ENCODE measurements at regions not wholly inside any gene's neighbourhood (a gene's known extent, or its start where the extent isn't known, plus 50 kb on each side); places are given as distances from the start of the nearest gene placed in this dataset.

DNA sequence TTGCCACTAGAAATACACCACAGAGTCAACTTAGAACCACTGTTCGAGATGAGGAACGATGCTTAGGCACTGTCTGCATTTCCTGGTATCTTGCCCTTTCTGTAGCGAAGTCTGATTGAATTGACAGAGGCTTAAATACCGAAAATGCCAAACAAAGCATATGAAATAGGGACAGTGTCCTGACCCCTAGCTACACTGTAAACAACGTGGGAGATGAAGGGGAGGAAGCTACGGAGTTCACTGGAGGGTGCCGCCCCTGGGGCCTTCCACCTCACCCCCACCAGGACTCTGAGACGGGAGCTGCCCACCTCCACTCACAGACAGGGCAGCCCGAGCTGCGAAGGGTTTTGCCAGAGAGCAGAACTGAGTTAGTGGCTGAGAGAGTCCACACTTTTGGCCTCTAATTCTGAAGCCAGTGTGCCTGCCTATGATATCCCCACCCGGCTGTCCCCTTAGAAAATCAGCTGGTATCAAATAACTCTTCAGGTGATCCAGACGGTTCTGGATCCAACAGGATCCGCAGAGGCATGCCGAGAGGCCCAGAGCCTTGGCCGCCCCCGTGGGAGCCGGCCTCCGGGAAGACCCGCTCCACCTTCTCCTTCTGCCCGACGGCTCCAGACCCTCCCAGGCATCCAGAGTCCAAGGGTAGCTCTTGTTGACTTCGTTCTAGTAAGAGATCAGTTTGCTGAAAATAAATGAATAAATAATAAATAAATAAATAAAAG lies 230.7 kb upstream of the DIO3 start:
- Histone ChIP-seq H3K4me1 (ENCODE audit: control insufficient read depth, insufficient read depth, low read length) (peaks cover 2% of the 10 kb centered on the region), H3K27ac (ENCODE audit: low read length) (no peak overlapping the region), H3K36me3 (ENCODE audit: control insufficient read depth in 2 of 2, insufficient read depth in 2 of 2, low read length in 2 of 2) (no peaks in the 10 kb centered on the region), H3K9ac (ENCODE audit: low read length in 2 of 2) (no peak overlapping the region), H3K27me3 (ENCODE audit: control insufficient read depth in 1 of 2, insufficient read depth in 2 of 2, low read length in 2 of 2) (no peaks in the 10 kb centered on the region), H3K4me3 (ENCODE audit: low read length in 2 of 2) (no peak overlapping the region), H3K9me3 (ENCODE audit: control insufficient read depth in 2 of 2, low read length in 2 of 2) (no peaks in the 10 kb centered on the region)

DNA sequence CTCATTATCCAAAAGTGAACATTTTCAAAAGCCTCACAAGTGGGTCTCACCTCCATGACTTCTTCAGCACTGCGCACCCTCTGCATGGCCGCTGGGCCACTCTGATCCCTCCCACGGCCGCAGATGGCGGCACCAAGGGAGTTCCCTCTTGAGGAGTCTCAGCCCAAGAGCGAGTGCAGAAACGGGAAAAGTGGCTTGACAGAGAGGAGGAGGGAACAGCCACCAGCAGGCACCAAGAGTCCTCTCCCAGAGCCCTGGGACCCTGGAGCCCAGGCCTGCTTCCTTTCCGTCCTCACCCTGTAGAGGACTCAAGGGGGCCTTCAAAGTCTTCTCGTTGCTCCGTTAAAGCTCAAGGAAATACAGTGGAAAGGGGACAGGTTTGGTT lies 230.2 kb upstream of the DIO3 start:
- Histone ChIP-seq H3K36me3 (ENCODE audit: control insufficient read depth in 2 of 2, insufficient read depth in 2 of 2, low read length in 2 of 2) (no peaks in the 10 kb centered on the region), H3K27ac (ENCODE audit: low read length) (no peak overlapping the region), H3K27me3 (ENCODE audit: control insufficient read depth in 1 of 2, insufficient read depth in 2 of 2, low read length in 2 of 2) (no peaks in the 10 kb centered on the region), H3K9ac (ENCODE audit: low read length in 2 of 2) (no peak overlapping the region), H3K4me1 (ENCODE audit: control insufficient read depth, insufficient read depth, low read length) (peaks cover 2% of the 10 kb centered on the region), H3K4me3 (ENCODE audit: low read length in 2 of 2) (no peak overlapping the region), H3K9me3 (ENCODE audit: control insufficient read depth in 2 of 2, low read length in 2 of 2) (no peaks in the 10 kb centered on the region)

DNA sequence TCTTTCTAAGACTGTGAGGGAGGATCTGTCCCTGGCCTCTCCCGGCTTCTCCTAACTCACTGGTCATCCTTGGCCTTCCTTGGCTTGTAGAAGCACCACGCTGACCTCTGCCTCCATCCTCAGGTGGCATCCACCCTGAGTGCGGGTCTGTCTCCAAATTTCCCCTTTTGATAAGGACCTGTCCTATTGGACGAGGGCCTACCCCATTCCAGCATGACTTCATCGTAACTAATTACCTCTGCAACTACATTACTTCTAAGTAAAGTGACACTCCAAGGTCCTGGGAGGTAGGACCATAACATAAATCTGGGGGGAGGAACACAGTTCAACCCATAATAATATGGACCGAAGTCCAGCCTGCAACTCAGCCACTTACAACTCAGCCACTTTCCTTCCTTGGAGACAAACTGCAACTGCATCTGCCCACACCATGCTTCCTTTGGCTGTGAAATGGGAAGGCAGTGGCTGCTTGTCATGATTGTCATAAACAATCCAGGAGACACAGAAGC lies 229.6 kb upstream of the DIO3 start:
- no peaks in the 10 kb centered on the region for H3K27me3 ChIP-seq (ENCODE audit: control insufficient read depth in 1 of 2, insufficient read depth in 2 of 2, low read length in 2 of 2)
- no peak overlapping the region for H3K4me3 ChIP-seq (ENCODE audit: low read length in 2 of 2)
- H3K27ac ChIP-seq (ENCODE audit: low read length) = no peak overlapping the region
- peaks cover 2% of the 10 kb centered on the region for H3K4me1 ChIP-seq (ENCODE audit: control insufficient read depth, insufficient read depth, low read length)
- H3K9ac ChIP-seq (ENCODE audit: low read length in 2 of 2) = no peak overlapping the region
- H3K36me3 ChIP-seq (ENCODE audit: control insufficient read depth in 2 of 2, insufficient read depth in 2 of 2, low read length in 2 of 2) = no peaks in the 10 kb centered on the region
- no peaks in the 10 kb centered on the region for H3K9me3 ChIP-seq (ENCODE audit: control insufficient read depth in 2 of 2, low read length in 2 of 2)

DNA sequence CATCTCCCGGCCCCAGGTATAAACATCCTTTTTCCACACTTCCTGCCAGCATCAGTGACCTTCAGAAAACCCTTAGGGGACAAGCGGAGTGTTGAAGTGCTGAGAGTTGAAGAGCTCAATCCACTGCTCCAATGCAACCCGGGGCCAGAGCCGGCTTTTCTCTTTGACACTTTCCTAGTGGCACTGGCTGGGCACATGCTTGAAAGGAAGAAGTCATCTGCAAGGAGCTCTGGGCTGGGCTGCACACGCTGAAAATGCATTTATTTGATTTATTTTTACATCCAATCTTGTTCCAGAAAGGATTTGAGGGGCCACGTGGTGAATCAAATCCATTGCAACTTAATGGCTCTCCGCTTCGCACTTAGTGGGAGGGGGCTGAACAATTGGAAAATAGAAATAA lies 229.0 kb upstream of the DIO3 start:
- Histone ChIP-seq H3K4me3 (ENCODE audit: low read length in 2 of 2) (no peak overlapping the region), H3K36me3 (ENCODE audit: control insufficient read depth in 2 of 2, insufficient read depth in 2 of 2, low read length in 2 of 2) (no peaks in the 10 kb centered on the region), H3K27me3 (ENCODE audit: control insufficient read depth in 1 of 2, insufficient read depth in 2 of 2, low read length in 2 of 2) (no peaks in the 10 kb centered on the region), H3K4me1 (ENCODE audit: control insufficient read depth, insufficient read depth, low read length) (peaks cover 2% of the 10 kb centered on the region), H3K9me3 (ENCODE audit: control insufficient read depth in 2 of 2, low read length in 2 of 2) (no peaks in the 10 kb centered on the region), H3K9ac (ENCODE audit: low read length in 2 of 2) (no peak overlapping the region), H3K27ac (ENCODE audit: low read length) (no peak overlapping the region)

DNA sequence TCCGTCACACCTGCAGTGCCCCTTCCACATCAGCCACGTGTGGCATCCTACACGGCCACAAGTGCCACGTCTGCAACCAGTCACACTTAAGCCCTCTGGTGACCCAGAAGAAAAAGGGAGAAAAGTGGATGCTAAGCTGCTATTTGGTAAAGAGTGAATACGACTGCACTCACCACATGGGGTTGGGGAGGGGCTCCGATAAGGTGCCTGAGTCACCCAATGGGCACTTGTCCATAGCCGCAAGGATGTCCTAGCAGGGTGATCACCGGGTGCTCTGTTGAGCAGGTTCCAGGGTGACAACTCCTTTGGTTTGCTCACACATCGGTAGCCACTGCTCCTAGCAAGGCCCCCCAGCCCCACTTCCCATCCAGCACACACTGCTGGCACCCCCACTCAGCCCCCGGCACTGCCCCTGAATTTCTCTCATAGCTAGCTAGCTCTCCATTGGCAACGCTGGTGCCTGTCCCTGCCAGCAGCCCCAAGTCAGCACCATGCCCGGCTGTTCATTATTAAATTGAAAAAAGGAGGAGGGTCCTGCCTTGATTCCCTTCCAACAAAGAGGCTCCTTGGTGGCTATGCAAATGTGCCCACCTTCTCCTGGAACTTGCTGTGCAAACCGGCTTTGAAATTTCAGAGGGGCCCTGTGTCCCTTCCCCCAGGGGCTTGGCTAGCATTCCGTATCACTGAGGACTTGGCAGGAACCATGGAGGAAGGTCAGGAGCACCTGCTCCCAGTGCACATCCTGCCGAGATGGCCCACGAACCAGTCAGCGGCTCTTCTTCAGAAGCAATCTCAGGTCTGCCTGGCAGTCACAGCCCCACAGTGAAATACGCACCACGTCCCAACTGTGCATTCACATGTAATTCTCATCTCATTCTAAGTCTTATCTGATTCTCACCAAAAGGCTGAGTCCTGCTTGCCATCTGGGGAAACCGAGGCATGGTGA lies 227.7 kb upstream of the DIO3 start:
- no peak overlapping the region for H3K4me3 ChIP-seq (ENCODE audit: low read length in 2 of 2)
- H3K9ac ChIP-seq (ENCODE audit: low read length in 2 of 2) = no peak overlapping the region
- H3K4me1 ChIP-seq (ENCODE audit: control insufficient read depth, insufficient read depth, low read length) = peaks cover 2% of the 10 kb centered on the region
- H3K27ac ChIP-seq (ENCODE audit: low read length) = no peak overlapping the region
- H3K27me3 ChIP-seq (ENCODE audit: control insufficient read depth in 1 of 2, insufficient read depth in 2 of 2, low read length in 2 of 2) = no peaks in the 10 kb centered on the region
- H3K9me3 ChIP-seq (ENCODE audit: control insufficient read depth in 2 of 2, low read length in 2 of 2) = no peaks in the 10 kb centered on the region
- no peaks in the 10 kb centered on the region for H3K36me3 ChIP-seq (ENCODE audit: control insufficient read depth in 2 of 2, insufficient read depth in 2 of 2, low read length in 2 of 2)

DNA sequence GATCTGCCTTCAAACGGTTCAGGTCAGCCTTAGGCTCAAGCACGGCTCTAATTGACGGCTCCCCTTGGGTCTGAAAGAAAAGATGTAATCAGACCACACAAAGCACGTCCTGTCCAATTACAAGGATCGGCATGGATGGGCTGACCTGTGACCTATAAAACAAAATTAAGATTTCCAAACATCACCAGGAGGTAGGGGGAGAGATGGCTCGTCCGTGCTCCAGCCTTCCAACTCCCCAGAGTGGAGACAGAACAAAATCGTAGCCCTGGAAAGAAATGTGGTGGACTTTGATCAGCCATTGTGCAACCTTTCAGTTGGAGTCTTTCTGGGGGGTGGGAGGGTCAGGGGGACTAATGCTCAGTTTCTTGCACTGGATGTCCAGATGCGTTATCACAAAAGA lies 226.6 kb upstream of the DIO3 start:
- Histone ChIP-seq H3K27me3 (ENCODE audit: control insufficient read depth in 1 of 2, insufficient read depth in 2 of 2, low read length in 2 of 2) (peaks cover 0 to 2% of the 10 kb centered on the region in 2 donors), H3K4me3 (ENCODE audit: low read length in 2 of 2) (no peak overlapping the region), H3K36me3 (ENCODE audit: control insufficient read depth in 2 of 2, insufficient read depth in 2 of 2, low read length in 2 of 2) (no peaks in the 10 kb centered on the region), H3K9ac (ENCODE audit: low read length in 2 of 2) (no peak overlapping the region), H3K27ac (ENCODE audit: low read length) (no peak overlapping the region), H3K4me1 (ENCODE audit: control insufficient read depth, insufficient read depth, low read length) (peaks cover 2% of the 10 kb centered on the region), H3K9me3 (ENCODE audit: control insufficient read depth in 2 of 2, low read length in 2 of 2) (no peaks in the 10 kb centered on the region)

DNA sequence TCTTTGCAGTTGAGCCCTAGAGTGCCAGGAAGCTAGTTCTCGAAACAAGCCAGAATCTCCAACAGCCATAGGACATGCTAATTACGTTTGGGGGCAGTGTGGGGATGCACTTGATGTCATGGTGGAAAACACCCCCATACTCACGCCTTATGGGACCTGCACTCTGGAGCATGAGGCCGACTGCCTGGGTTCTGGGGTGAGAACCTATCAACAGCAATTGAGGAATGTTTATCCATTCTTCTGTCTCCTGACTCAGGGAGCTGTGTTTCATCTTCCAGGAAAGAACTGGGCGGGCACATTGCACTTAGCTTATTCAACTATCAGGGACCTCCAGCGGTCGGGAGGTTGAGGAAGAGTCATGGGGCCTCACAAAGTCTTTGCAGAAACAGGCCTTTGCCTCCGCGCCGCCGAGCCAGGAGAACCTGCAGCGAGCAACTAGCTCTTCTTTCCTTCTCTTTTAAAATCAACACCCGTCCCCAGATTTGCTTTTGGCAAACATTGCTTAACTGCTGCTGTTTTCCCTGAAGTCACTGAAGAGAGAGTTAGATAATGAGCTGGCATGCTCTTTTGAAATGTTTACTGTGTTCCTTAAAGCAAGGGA lies 226.1 kb upstream of the DIO3 start:
- Histone ChIP-seq H3K4me3 (ENCODE audit: low read length in 2 of 2) (no peak overlapping the region), H3K9ac (ENCODE audit: low read length in 2 of 2) (no peak overlapping the region), H3K27me3 (ENCODE audit: control insufficient read depth in 1 of 2, insufficient read depth in 2 of 2, low read length in 2 of 2) (peaks cover 0 to 2% of the 10 kb centered on the region in 2 donors), H3K9me3 (ENCODE audit: control insufficient read depth in 2 of 2, low read length in 2 of 2) (no peaks in the 10 kb centered on the region), H3K4me1 (ENCODE audit: control insufficient read depth, insufficient read depth, low read length) (peaks cover 2% of the 10 kb centered on the region), H3K36me3 (ENCODE audit: control insufficient read depth in 2 of 2, insufficient read depth in 2 of 2, low read length in 2 of 2) (no peaks in the 10 kb centered on the region), H3K27ac (ENCODE audit: low read length) (no peak overlapping the region)

DNA sequence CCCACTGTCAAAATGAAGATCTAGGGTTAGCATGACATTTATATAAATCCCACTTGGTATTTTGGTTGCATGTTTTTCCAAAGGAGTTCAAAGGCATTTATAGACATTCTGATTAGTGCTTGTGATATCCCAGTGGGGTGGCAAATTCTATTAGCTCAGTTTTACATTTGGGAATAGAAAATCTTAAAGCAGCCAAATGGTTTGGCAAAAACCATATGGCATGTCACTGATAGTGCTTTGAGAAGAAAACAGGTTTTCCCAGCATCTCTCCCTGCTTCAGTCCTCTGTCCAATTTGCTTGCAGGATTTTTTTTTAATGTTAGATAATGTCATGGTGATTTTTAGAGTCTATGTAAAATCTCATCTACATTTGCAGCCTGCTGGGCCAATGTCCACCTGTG lies 225.1 kb upstream of the DIO3 start:
- H3K9me3 ChIP-seq (ENCODE audit: control insufficient read depth in 2 of 2, low read length in 2 of 2) = no peaks in the 10 kb centered on the region
- no peak overlapping the region for H3K9ac ChIP-seq (ENCODE audit: low read length in 2 of 2)
- no peaks in the 10 kb centered on the region for H3K36me3 ChIP-seq (ENCODE audit: control insufficient read depth in 2 of 2, insufficient read depth in 2 of 2, low read length in 2 of 2)
- H3K27me3 ChIP-seq (ENCODE audit: control insufficient read depth in 1 of 2, insufficient read depth in 2 of 2, low read length in 2 of 2) = peaks cover 0 to 6% of the 10 kb centered on the region in 2 donors
- H3K4me3 ChIP-seq (ENCODE audit: low read length in 2 of 2) = no peak overlapping the region
- H3K27ac ChIP-seq (ENCODE audit: low read length) = no peak overlapping the region
- peaks cover 2% of the 10 kb centered on the region for H3K4me1 ChIP-seq (ENCODE audit: control insufficient read depth, insufficient read depth, low read length)

DNA sequence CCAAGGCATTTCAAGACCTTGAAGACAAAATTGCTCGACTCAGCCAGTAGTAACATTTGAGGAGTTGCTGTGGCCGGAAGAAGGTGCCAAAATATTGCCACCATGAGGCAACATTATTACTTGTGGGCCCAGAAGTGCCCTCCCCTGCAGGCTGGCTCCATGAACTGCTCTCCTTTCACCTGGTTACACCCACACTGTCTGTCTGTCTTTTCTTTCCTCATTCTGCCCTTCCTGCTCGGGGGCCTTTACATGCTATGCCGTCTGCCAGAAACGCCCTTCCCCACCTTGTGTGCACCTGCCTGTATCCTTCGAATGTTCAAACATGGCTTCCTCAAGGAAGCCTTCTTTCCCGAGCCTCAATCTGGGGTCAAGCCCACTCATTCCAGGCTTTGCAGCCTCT lies 224.2 kb upstream of the DIO3 start:
- Histone ChIP-seq H3K4me3 (ENCODE audit: low read length in 2 of 2) (no peak overlapping the region), H3K9ac (ENCODE audit: low read length in 2 of 2) (no peak overlapping the region), H3K9me3 (ENCODE audit: control insufficient read depth in 2 of 2, low read length in 2 of 2) (no peaks in the 10 kb centered on the region), H3K36me3 (ENCODE audit: control insufficient read depth in 2 of 2, insufficient read depth in 2 of 2, low read length in 2 of 2) (no peaks in the 10 kb centered on the region), H3K4me1 (ENCODE audit: control insufficient read depth, insufficient read depth, low read length) (peaks cover 2% of the 10 kb centered on the region), H3K27me3 (ENCODE audit: control insufficient read depth in 1 of 2, insufficient read depth in 2 of 2, low read length in 2 of 2) (peaks cover 0 to 10% of the 10 kb centered on the region in 2 donors), H3K27ac (ENCODE audit: low read length) (no peak overlapping the region)

DNA sequence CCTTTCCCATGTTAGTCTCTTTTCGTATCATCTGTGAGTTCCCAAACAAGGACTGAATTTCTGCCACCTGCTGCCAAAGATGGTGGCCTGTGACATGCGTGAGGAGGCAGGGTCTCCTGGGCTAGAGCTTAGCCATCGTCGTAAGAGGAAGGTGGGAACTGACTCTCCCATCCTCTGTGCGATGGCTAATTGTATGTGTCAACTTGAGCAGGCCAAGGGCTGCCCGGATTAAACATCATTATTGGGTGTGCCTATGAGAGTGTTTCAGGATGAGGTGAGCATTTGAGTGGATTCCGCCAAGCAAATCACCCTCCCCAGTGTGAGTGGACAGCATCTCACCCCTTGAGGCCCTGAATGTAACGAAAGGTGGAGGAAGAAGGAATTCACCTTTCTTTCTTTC lies 220.7 kb upstream of the DIO3 start:
- Histone ChIP-seq H3K4me3 (ENCODE audit: low read length in 2 of 2) (no peak overlapping the region), H3K9me3 (ENCODE audit: control insufficient read depth in 2 of 2, low read length in 2 of 2) (peaks cover 0 to 5% of the 10 kb centered on the region in 2 donors), H3K9ac (ENCODE audit: low read length in 2 of 2) (no peak overlapping the region), H3K36me3 (ENCODE audit: control insufficient read depth in 2 of 2, insufficient read depth in 2 of 2, low read length in 2 of 2) (no peaks in the 10 kb centered on the region), H3K27me3 (ENCODE audit: control insufficient read depth in 1 of 2, insufficient read depth in 2 of 2, low read length in 2 of 2) (peaks cover 0 to 10% of the 10 kb centered on the region in 2 donors), H3K27ac (ENCODE audit: low read length) (no peak overlapping the region), H3K4me1 (ENCODE audit: control insufficient read depth, insufficient read depth, low read length) (no peaks in the 10 kb centered on the region)

Data from stomach smooth muscle (tissue), 2 donors.